Ishikawa (cell line): ENCODE measurements at regions not wholly inside any gene's neighbourhood (a gene's known extent, or its start where the extent isn't known, plus 50 kb on each side); places are given as distances from the start of the nearest gene placed in this dataset.

Experiments
- CEBPB ChIP-seq: IDR thresholded peaks from 2 replicates; pipeline ENCODE4 v1.6.1; 2012
- CREB1 ChIP-seq: IDR thresholded peaks from 2 replicates; pipeline ENCODE4 v1.6.1; 2012; ENCODE audit warnings: low read depth
- EGR1 ChIP-seq: IDR thresholded peaks from 2 replicates; pipeline ENCODE4 v1.6.1; 2012
- EP300 ChIP-seq: IDR thresholded peaks from 2 replicates; pipeline ENCODE4 v1.6.1; 2012; ENCODE audit warnings: borderline replicate concordance
- FOXM1 ChIP-seq: IDR thresholded peaks from 2 replicates; pipeline ENCODE4 v1.6.1; 2012; ENCODE audit warnings: low read depth, borderline replicate concordance
- MAX ChIP-seq: IDR thresholded peaks from 2 replicates; pipeline ENCODE4 v1.6.1; 2012
- NFIC ChIP-seq: IDR thresholded peaks from 2 replicates; pipeline ENCODE4 v1.6.1; 2012
- RAD21 ChIP-seq: IDR thresholded peaks from 2 replicates; pipeline ENCODE4 v1.6.1; 2012; ENCODE audit warnings: low read depth
- REST ChIP-seq: IDR thresholded peaks from 2 replicates; pipeline ENCODE4 v1.6.1; 2012; ENCODE audit warnings: low read depth, mild to moderate bottlenecking
- TAF1 ChIP-seq: IDR thresholded peaks from 2 replicates; pipeline ENCODE4 v1.6.1; 2012; ENCODE audit warnings: low read depth, mild to moderate bottlenecking
- TCF12 ChIP-seq: IDR thresholded peaks from 2 replicates; pipeline ENCODE4 v1.6.1; 2012; ENCODE audit warnings: low read depth
- TEAD4 ChIP-seq: IDR thresholded peaks from 2 replicates; pipeline ENCODE4 v1.6.1; 2012
- USF1 ChIP-seq: IDR thresholded peaks from 2 replicates; pipeline ENCODE4 v1.6.1; 2012
- YY1 ChIP-seq: IDR thresholded peaks from 2 replicates; pipeline ENCODE4 v1.6.1; 2012; ENCODE audit warnings: low read depth
- ZBTB7A ChIP-seq: IDR thresholded peaks from 2 replicates; pipeline ENCODE4 v1.6.1; 2012; ENCODE audit warnings: low read depth

GRCh38 chr3:102722317-102722716 lies 287.5 kb downstream of the ZPLD1 start:
- TF ChIP-seq NFIC: no peak
- TF ChIP-seq RAD21: no peak
- TF ChIP-seq FOXM1: no peak
- TF ChIP-seq TEAD4: no peak
- no peak for TF ChIP-seq MAX
- TF ChIP-seq EP300: no peak
- no peak for TF ChIP-seq YY1
- no peak for TF ChIP-seq CREB1
- no peak for TF ChIP-seq TCF12
- TF ChIP-seq ZBTB7A: no peak
- no peak for TF ChIP-seq CEBPB
- no peak for TF ChIP-seq TAF1
- no peak for TF ChIP-seq EGR1
- TF ChIP-seq USF1: no peak
- no peak for TF ChIP-seq REST

- TF ChIP-seq USF1 (no peak), FOXM1 (no peak), TEAD4 (no peak), MAX (no peak), CREB1 (no peak), YY1 (no peak), EGR1 (no peak), CEBPB (no peak), TCF12 (no peak), NFIC (no peak), RAD21 (no peak)
These were observed 292.5 kb downstream of the ZPLD1 start for GRCh38 chr3:102727340-102727739.

- no peak for TF ChIP-seq USF1
- no peak for TF ChIP-seq TCF12
- TF ChIP-seq YY1: no peak
- TF ChIP-seq RAD21: no peak
- no peak; the same call in 1 of the 2 replicates for TF ChIP-seq EP300
- no peak for TF ChIP-seq MAX
- TF ChIP-seq FOXM1: no peak
- TF ChIP-seq CEBPB: peak; percentile 82
- no peak for TF ChIP-seq CREB1
- no peak for TF ChIP-seq ZBTB7A
- TF ChIP-seq REST: no peak
- TF ChIP-seq TEAD4: peak; percentile 86
- no peak for TF ChIP-seq EGR1
- TF ChIP-seq TAF1: no peak
- TF ChIP-seq NFIC: peak; percentile 33
These were observed 299.2 kb downstream of the ZPLD1 start for GRCh38 chr3:102733791-102734563.

- no peak for TF ChIP-seq CEBPB
These were observed 300.5 kb downstream of the ZPLD1 start for GRCh38 chr3:102735311-102735710.

GRCh38 chr3:102736288-102736974 lies 301.6 kb downstream of the ZPLD1 start:
- no peak for TF ChIP-seq EP300
- no peak for TF ChIP-seq YY1
- no peak for TF ChIP-seq RAD21
- TF ChIP-seq FOXM1: no peak
- TF ChIP-seq CREB1: no peak
- no peak for TF ChIP-seq EGR1
- no peak for TF ChIP-seq ZBTB7A
- TF ChIP-seq TAF1: no peak
- TF ChIP-seq CEBPB: no peak
- TF ChIP-seq REST: no peak
- TF ChIP-seq TEAD4: no peak
